ENCODE measurements at regions not wholly inside any gene's neighbourhood (a gene's known extent, or its start where the extent isn't known, plus 50 kb on each side); places are given as distances from the start of the nearest gene placed in this dataset.

DNA sequence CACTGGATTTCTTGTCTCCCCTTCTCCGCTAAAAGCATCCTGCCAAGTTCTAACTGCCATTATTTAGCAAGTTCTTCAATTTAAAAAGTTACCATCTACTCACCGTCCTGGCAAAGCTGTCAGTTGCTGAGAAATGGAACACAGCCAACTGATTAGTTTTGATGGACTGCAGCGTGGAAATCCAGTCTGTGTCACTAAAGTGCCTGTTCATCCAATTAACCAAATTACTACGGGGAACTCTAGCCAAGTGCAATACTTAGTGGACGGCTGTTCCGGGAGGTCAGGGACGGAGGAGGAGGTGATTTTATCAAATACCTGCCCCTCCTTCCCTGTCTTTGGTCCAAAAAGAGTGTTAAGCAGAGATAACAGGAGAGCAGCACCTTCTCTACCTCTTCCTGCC, 260.7 kb downstream of the MAF start:
- no peaks in the 10 kb centered on the region; the same call in none of the 2 replicates for H3K27me3 ChIP-seq (replicated peaks; ENCODE audit: control insufficient read depth, insufficient read depth, low read length)
- no peak overlapping the region for H3K4me3 ChIP-seq (replicated peaks; ENCODE audit: low read depth, low read length)
- TF ChIP-seq, protein P1, sequence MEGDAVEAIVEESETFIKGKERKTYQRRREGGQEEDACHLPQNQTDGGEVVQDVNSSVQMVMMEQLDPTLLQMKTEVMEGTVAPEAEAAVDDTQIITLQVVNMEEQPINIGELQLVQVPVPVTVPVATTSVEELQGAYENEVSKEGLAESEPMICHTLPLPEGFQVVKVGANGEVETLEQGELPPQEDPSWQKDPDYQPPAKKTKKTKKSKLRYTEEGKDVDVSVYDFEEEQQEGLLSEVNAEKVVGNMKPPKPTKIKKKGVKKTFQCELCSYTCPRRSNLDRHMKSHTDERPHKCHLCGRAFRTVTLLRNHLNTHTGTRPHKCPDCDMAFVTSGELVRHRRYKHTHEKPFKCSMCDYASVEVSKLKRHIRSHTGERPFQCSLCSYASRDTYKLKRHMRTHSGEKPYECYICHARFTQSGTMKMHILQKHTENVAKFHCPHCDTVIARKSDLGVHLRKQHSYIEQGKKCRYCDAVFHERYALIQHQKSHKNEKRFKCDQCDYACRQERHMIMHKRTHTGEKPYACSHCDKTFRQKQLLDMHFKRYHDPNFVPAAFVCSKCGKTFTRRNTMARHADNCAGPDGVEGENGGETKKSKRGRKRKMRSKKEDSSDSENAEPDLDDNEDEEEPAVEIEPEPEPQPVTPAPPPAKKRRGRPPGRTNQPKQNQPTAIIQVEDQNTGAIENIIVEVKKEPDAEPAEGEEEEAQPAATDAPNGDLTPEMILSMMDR (IDR thresholded peaks at IDR 0.05; ENCODE audit: insufficient read depth, low read length, poor library complexity, severe bottlenecking) = no peak
- H3K36me3 ChIP-seq (ENCODE audit: control insufficient read depth, insufficient read depth, low read length) = no peaks in the 10 kb centered on the region
- no peak for DNase-seq (ENCODE audit: extremely low read depth, insufficient read length)

GRCh38 chr16:79337906-79338305, 262.6 kb downstream of the MAF start:
- TF ChIP-seq, protein P1 (IDR thresholded peaks at IDR 0.05; ENCODE audit: insufficient read depth, low read length, poor library complexity, severe bottlenecking) = no peak
- no peaks in the 10 kb centered on the region; the same call in none of the 2 replicates for H3K27me3 ChIP-seq (replicated peaks; ENCODE audit: control insufficient read depth, insufficient read depth, low read length)
- DNase-seq (ENCODE audit: extremely low read depth, insufficient read length) = no peak
- no peaks in the 10 kb centered on the region for H3K36me3 ChIP-seq (ENCODE audit: control insufficient read depth, insufficient read depth, low read length)
- no peak overlapping the region for H3K4me3 ChIP-seq (replicated peaks; ENCODE audit: low read depth, low read length)

- Histone ChIP-seq H3K27me3 (replicated peaks; ENCODE audit: control insufficient read depth, insufficient read depth, low read length) (no peaks in the 10 kb centered on the region; the same call in none of the 2 replicates), H3K4me3 (replicated peaks; ENCODE audit: low read depth, low read length) (no peak overlapping the region), H3K36me3 (ENCODE audit: control insufficient read depth, insufficient read depth, low read length) (no peaks in the 10 kb centered on the region)
- TF ChIP-seq, protein P1 (IDR thresholded peaks at IDR 0.05; ENCODE audit: insufficient read depth, low read length, poor library complexity, severe bottlenecking) = no peak
- DNase-seq (ENCODE audit: extremely low read depth, insufficient read length) = no peak
These were observed 263.9 kb downstream of the MAF start for GRCh38 chr16:79336437-79337229.

GRCh38 chr16:79334127-79334526, 266.4 kb downstream of the MAF start:
- DNase-seq (ENCODE audit: extremely low read depth, insufficient read length) = no peak
- Histone ChIP-seq H3K36me3 (ENCODE audit: control insufficient read depth, insufficient read depth, low read length) (no peaks in the 10 kb centered on the region), H3K4me3 (replicated peaks; ENCODE audit: low read depth, low read length) (no peak overlapping the region), H3K27me3 (replicated peaks; ENCODE audit: control insufficient read depth, insufficient read depth, low read length) (no peaks in the 10 kb centered on the region; the same call in none of the 2 replicates)
- TF ChIP-seq, protein P1 (IDR thresholded peaks at IDR 0.05; ENCODE audit: insufficient read depth, low read length, poor library complexity, severe bottlenecking) = peak; percentile 51

GRCh38 chr16:79331066-79331465, 269.5 kb downstream of the MAF start:
- Histone ChIP-seq H3K36me3 (ENCODE audit: control insufficient read depth, insufficient read depth, low read length) (no peaks in the 10 kb centered on the region), H3K4me3 (replicated peaks; ENCODE audit: low read depth, low read length) (no peak overlapping the region), H3K27me3 (replicated peaks; ENCODE audit: control insufficient read depth, insufficient read depth, low read length) (no peaks in the 10 kb centered on the region; the same call in none of the 2 replicates)
- no peak for DNase-seq (ENCODE audit: extremely low read depth, insufficient read length)
- TF ChIP-seq, protein P1 (IDR thresholded peaks at IDR 0.05; ENCODE audit: insufficient read depth, low read length, poor library complexity, severe bottlenecking) = no peak
